GM12878 (cell line): ENCODE measurements at regions not wholly inside any gene's neighbourhood (a gene's known extent, or its start where the extent isn't known, plus 50 kb on each side); places are given as distances from the start of the nearest gene placed in this dataset.

Experiments used
- ATAC-seq: fragments of 200-7000 bp; cut with Tn5 transposase; 3 replicates; pipeline ENCODE4 v1.9.1; 2020; ENCODE audit warnings: mild to moderate bottlenecking, moderate library complexity
- BruUV-seq: library from RNA; stranded (reverse); fragments of 400-500 nt; replicated peaks from 2 replicates; lab custom pipeline; 2021; lab: Mats Ljungman, UMichigan
- CTCF ChIA-PET: fragments of 300-600 bp; sonication (Branson Sonifier 250); formaldehyde crosslinking; extraction: SDS; loops from one replicate; lab custom pipeline; 2021; ENCODE audit warnings: inconsistent platforms; lab: Yijun Ruan, JAX
- POLR2A ChIA-PET: fragments of 350-600 bp; formaldehyde crosslinking; extraction: SDS; loops from one replicate; lab custom pipeline; 2021; ENCODE audit warnings: inconsistent platforms; lab: Charles Lee
- RAD21 ChIA-PET: fragments of 300-600 bp; sonication (Branson Sonifier 250); formaldehyde crosslinking; loops from one replicate; lab custom pipeline; 2023; ENCODE audit warnings: antibody characterized with exemption; ENCODE audit not compliant: unreplicated experiment; lab: Charles Lee
- SMC1A ChIA-PET: fragments of 300-600 bp; sonication (Branson Sonifier 250); formaldehyde crosslinking; loops from one replicate; lab custom pipeline; 2023; ENCODE audit not compliant: unreplicated experiment, uncharacterized antibody; lab: Charles Lee
- DNase-seq: peaks from one replicate; pipeline ENCODE4 v3.0.0-alpha.2; 2011; ENCODE audit warnings: low read depth, low spot score
- FAIRE-seq: peaks from 3 replicates; lab custom pipeline; 2011; peaks lifted over from hg19 to GRCh38; lab: Jason Lieb, UNC
- H2AFZ ChIP-seq: 2 replicates; pipeline ENCODE4 v1.6.0; 2011; ENCODE audit warnings: low read depth, low read length, control low read depth; ENCODE audit not compliant: control insufficient read depth
- H3K27ac ChIP-seq: 2 replicates; pipeline ENCODE4 v1.5.1; 2011; ENCODE audit warnings: control low read depth; ENCODE audit not compliant: control insufficient read depth, insufficient read depth
- H3K27me3 ChIP-seq, 2 experiments: replicated peaks in 1 of 2; 2 replicates each; pipeline versions ENCODE4 v1.6.0 to v1.6.1; 2011; ENCODE audit warnings: low read length in 1 of 2; ENCODE audit not compliant: control insufficient read depth in 2 of 2, insufficient read depth in 2 of 2
- H3K36me3 ChIP-seq, 2 experiments: 2 replicates each; pipeline ENCODE4 v1.5.1; 2011; ENCODE audit warnings: low read length in 1 of 2; ENCODE audit not compliant: control insufficient read depth in 2 of 2, insufficient read depth in 2 of 2
- H3K4me1 ChIP-seq: 2 replicates; pipeline ENCODE4 v1.6.1; 2011; ENCODE audit warnings: mild to moderate bottlenecking, low read length, moderate library complexity, mixed read lengths; ENCODE audit not compliant: control insufficient read depth, insufficient read depth
- H3K4me2 ChIP-seq: 2 replicates; pipeline ENCODE4 v1.6.0; 2011; ENCODE audit warnings: control low read depth; ENCODE audit not compliant: control insufficient read depth, insufficient read depth
- H3K4me3 ChIP-seq: fragments of 200-600 bp; sonication (generic); 2 replicates; pipeline ENCODE4 v1.5.1; 2016
- H3K79me2 ChIP-seq: 2 replicates; pipeline ENCODE4 v1.6.0; 2011; ENCODE audit warnings: low read length; ENCODE audit not compliant: control insufficient read depth, insufficient read depth
- H3K9ac ChIP-seq: 2 replicates; pipeline ENCODE4 v1.8.0; 2011; ENCODE audit warnings: low read length, control low read depth, mixed read lengths; ENCODE audit not compliant: control insufficient read depth, insufficient read depth
- H3K9me3 ChIP-seq: replicated peaks from 3 replicates; pipeline ENCODE4 v1.5.1; 2011; ENCODE audit warnings: mild to moderate bottlenecking, low read length; ENCODE audit not compliant: control insufficient read depth, insufficient read depth
- H4K20me1 ChIP-seq: 2 replicates; pipeline ENCODE4 v1.6.0; 2011; ENCODE audit not compliant: control insufficient read depth, insufficient read depth
- BHLHE40 ChIP-seq, 2 experiments: fragments of 450-650 bp in 1 of 2; IDR thresholded peaks; 2 replicates each; pipeline ENCODE4 v1.6.1; 2011 to 2017; ENCODE audit warnings: low read depth in 2 of 2, borderline replicate concordance in 1 of 2, improper control_type of control experiment in 1 of 2, low read length in 1 of 2, mild to moderate bottlenecking in 1 of 2
- ESRRA ChIP-seq: IDR thresholded peaks from 2 replicates; pipeline ENCODE4 v1.6.1; 2012; ENCODE audit warnings: mild to moderate bottlenecking, low read length, improper control_type of control experiment
- EZH2 ChIP-seq: IDR thresholded peaks from 2 replicates; pipeline ENCODE4 v1.6.1; 2012; ENCODE audit warnings: low read depth, mild to moderate bottlenecking, control low read depth, inconsistent platforms, low read length, borderline replicate concordance; ENCODE audit not compliant: control insufficient read depth
- ZSCAN29 ChIP-seq: fragments of 450-650 bp; IDR thresholded peaks from 2 replicates; pipeline ENCODE4 v1.6.1; 2017; ENCODE audit warnings: mild to moderate bottlenecking, moderate library complexity
- WGBS: methylation state at CpG from one replicate; pipeline ENCODE4 v1.1.6; 2016; ENCODE audit warnings: low lambda C conversion rate; ENCODE audit not compliant: insufficient replicate concordance, insufficient coverage; ENCODE audit errors: missing lambda C conversion rate; 5-methylcytosine and 5-hydroxymethylcytosine counted together
- in situ Hi-C: fragments of 300-500 bp; cut with MboI; formaldehyde crosslinking; loops from 9 replicates; pipeline ENCODE4 v1.14.3; 2018; ENCODE audit warnings: mixed read lengths
- intact Hi-C: fragments of 100-400 bp; cut with micrococcal nuclease; formaldehyde crosslinking; loops from one replicate; pipeline ENCODE4 v1.14.2; 2022; ENCODE audit not compliant: unreplicated experiment
- TF ChIP-seq, protein P1 (sequence below): fragments of 450-650 bp; IDR thresholded peaks from 2 replicates; pipeline ENCODE4 v1.6.1; 2016; ENCODE audit warnings: mild to moderate bottlenecking, moderate library complexity, borderline replicate concordance

DNA sequence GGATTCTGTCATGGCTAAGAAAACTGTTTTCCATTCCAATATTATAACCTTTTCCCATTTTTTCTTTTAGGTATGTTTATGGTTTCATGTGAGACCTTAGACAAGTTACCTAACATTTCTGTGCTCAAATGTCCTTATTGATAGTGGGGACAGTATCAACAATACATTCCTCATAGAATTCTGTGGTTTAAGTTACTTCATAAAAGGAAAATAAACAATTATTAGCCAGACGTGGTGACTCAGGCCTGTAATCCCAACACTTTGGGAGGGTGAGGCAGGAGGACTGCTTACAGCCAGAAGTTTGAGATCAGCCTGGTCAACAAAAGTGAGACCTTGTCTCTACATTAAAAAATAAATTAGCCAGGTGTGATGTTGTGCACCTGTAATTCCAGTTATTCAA, 436.8 kb upstream of the CNTN4 start:
- Histone ChIP-seq H3K27ac (no peak overlapping the region), H4K20me1 (no peaks in the 10 kb centered on the region), H3K9me3 (no peaks in the 10 kb centered on the region), H3K79me2 (no peaks in the 10 kb centered on the region), H3K4me1 (no peaks in the 10 kb centered on the region), H3K9ac (no peak overlapping the region), H3K27me3 (no peaks in the 10 kb centered on the region), H3K4me3 (no peak overlapping the region), H3K4me2 (no peak overlapping the region)
- FAIRE-seq: no peak
- ChIA-PET POLR2A (no interaction called here), RAD21 (no interaction called here), SMC1A (no interaction called here)
- ATAC-seq: no peak
- no TSS peak for BruUV-seq
- in situ Hi-C loops: no loop called here
- intact Hi-C loops: no loop called here
- TF ChIP-seq ZSCAN29 (no peak), EZH2 (no peak), BHLHE40 (IDR thresholded peaks at IDR 0.05; ENCODE audit: borderline replicate concordance in 1 of 2, low read depth in 2 of 2, low read length in 1 of 2) (no peak), ESRRA (no peak)
- TF ChIP-seq, protein P1, sequence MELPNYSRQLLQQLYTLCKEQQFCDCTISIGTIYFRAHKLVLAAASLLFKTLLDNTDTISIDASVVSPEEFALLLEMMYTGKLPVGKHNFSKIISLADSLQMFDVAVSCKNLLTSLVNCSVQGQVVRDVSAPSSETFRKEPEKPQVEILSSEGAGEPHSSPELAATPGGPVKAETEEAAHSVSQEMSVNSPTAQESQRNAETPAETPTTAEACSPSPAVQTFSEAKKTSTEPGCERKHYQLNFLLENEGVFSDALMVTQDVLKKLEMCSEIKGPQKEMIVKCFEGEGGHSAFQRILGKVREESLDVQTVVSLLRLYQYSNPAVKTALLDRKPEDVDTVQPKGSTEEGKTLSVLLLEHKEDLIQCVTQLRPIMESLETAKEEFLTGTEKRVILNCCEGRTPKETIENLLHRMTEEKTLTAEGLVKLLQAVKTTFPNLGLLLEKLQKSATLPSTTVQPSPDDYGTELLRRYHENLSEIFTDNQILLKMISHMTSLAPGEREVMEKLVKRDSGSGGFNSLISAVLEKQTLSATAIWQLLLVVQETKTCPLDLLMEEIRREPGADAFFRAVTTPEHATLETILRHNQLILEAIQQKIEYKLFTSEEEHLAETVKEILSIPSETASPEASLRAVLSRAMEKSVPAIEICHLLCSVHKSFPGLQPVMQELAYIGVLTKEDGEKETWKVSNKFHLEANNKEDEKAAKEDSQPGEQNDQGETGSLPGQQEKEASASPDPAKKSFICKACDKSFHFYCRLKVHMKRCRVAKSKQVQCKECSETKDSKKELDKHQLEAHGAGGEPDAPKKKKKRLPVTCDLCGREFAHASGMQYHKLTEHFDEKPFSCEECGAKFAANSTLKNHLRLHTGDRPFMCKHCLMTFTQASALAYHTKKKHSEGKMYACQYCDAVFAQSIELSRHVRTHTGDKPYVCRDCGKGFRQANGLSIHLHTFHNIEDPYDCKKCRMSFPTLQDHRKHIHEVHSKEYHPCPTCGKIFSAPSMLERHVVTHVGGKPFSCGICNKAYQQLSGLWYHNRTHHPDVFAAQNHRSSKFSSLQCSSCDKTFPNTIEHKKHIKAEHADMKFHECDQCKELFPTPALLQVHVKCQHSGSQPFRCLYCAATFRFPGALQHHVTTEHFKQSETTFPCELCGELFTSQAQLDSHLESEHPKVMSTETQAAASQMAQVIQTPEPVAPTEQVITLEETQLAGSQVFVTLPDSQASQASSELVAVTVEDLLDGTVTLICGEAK: no peak
- TF ChIP-seq, all 136 proteins: peak for 0
- CTCF ChIA-PET: no interaction called here
- no peak for DNase-seq
- H2AFZ ChIP-seq: no peak overlapping the region
- 0% methylated on average over 1 of the region's 1 CpG for WGBS
- H3K36me3 ChIP-seq: no peaks in the 10 kb centered on the region
